Breast epithelium (tissue), 4 donors: ENCODE measurements at regions not wholly inside any gene's neighbourhood (a gene's known extent, or its start where the extent isn't known, plus 50 kb on each side); places are given as distances from the start of the nearest gene placed in this dataset.

ENCODE experiments used
- DNase-seq, 2 donors: peaks; one replicate each; pipeline ENCODE4 v3.0.0-alpha.2; 2019; ENCODE audit warnings: low spot score in 2 of 2
- H3K27ac ChIP-seq, 2 donors: fragments of 200-600 bp; sonication (generic) in 1 of 2; one replicate each; pipeline ENCODE4 v1.5.1; 2016 to 2019; ENCODE audit warnings: mild to moderate bottlenecking in 1 of 2
- H3K27me3 ChIP-seq, 2 donors: fragments of 200-600 bp; sonication (generic) in 1 of 2; one replicate each; pipeline versions ENCODE4 v1.5.1 to v1.6.0; 2017 to 2019; ENCODE audit warnings: control low read depth in 1 of 2, mild to moderate bottlenecking in 1 of 2
- H3K36me3 ChIP-seq: fragments of 200-600 bp; one replicate; pipeline ENCODE4 v1.5.1; 2019
- H3K4me1 ChIP-seq, 2 donors: fragments of 200-600 bp; sonication (generic); one replicate each; pipeline ENCODE4 v1.5.1; 2016 to 2019; ENCODE audit warnings: control low read depth in 1 of 2
- H3K4me3 ChIP-seq, 3 donors: fragments of 200-600 bp; sonication (generic); 1 replicate in 2 of 3; 2 replicates in 1 of 3; pipeline ENCODE4 v1.5.1; 2016 to 2019; ENCODE audit warnings: mild to moderate bottlenecking in 3 of 3, moderate library complexity in 2 of 3
- H3K9me3 ChIP-seq, 2 donors: fragments of 200-600 bp; sonication (generic) in 1 of 2; one replicate each; pipeline ENCODE4 v1.5.1; 2016 to 2019; ENCODE audit warnings: control low read depth in 1 of 2
- POLR2A ChIP-seq: fragments of 450-650 bp; IDR thresholded peaks from one replicate; pipeline ENCODE4 v1.6.1; 2016; ENCODE audit warnings: antibody characterized with exemption, mild to moderate bottlenecking, moderate library complexity
- POLR2AphosphoS5 ChIP-seq, 3 donors: sonication (generic); formaldehyde crosslinking; IDR thresholded peaks; one replicate each; pipeline ENCODE4 v1.6.1; 2017; ENCODE audit warnings: antibody characterized with exemption in 3 of 3
- intact Hi-C: fragments of 100-400 bp; cut with DNase I; formaldehyde crosslinking; loops from one replicate; pipeline ENCODE4 v1.15.1; 2023; ENCODE audit warnings: low total_unique reads
- TF ChIP-seq, protein P1 (sequence below), 3 donors: fragments of 450-650 bp; IDR thresholded peaks; one replicate each; pipeline ENCODE4 v1.5.1; 2016 to 2017; ENCODE audit warnings: antibody characterized with exemption in 3 of 3, mild to moderate bottlenecking in 3 of 3, moderate library complexity in 3 of 3

GRCh38 chr14:27945512-27945911, 821.1 kb upstream of the FOXG1 start:
- no peaks in the 10 kb centered on the region for H3K9me3 ChIP-seq
- H3K4me3 ChIP-seq = no peak overlapping the region
- no peak overlapping the region for H3K27ac ChIP-seq
- no peaks in the 10 kb centered on the region for H3K4me1 ChIP-seq
- intact Hi-C loops = no loop called here
- no peak for DNase-seq
- H3K36me3 ChIP-seq = no peaks in the 10 kb centered on the region
- no peaks in the 10 kb centered on the region for H3K27me3 ChIP-seq
- TF ChIP-seq, protein P1, sequence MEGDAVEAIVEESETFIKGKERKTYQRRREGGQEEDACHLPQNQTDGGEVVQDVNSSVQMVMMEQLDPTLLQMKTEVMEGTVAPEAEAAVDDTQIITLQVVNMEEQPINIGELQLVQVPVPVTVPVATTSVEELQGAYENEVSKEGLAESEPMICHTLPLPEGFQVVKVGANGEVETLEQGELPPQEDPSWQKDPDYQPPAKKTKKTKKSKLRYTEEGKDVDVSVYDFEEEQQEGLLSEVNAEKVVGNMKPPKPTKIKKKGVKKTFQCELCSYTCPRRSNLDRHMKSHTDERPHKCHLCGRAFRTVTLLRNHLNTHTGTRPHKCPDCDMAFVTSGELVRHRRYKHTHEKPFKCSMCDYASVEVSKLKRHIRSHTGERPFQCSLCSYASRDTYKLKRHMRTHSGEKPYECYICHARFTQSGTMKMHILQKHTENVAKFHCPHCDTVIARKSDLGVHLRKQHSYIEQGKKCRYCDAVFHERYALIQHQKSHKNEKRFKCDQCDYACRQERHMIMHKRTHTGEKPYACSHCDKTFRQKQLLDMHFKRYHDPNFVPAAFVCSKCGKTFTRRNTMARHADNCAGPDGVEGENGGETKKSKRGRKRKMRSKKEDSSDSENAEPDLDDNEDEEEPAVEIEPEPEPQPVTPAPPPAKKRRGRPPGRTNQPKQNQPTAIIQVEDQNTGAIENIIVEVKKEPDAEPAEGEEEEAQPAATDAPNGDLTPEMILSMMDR (IDR thresholded peaks at IDR 0.05) = no peak
- no peak for TF ChIP-seq POLR2AphosphoS5 (IDR thresholded peaks at IDR 0.05)

- H3K27me3 ChIP-seq = no peaks in the 10 kb centered on the region
- H3K36me3 ChIP-seq = no peaks in the 10 kb centered on the region
- intact Hi-C loops = no loop called here
- H3K4me3 ChIP-seq = no peak overlapping the region
- H3K27ac ChIP-seq = no peak overlapping the region
- TF ChIP-seq, protein P1 (IDR thresholded peaks at IDR 0.05) = no peak
- TF ChIP-seq POLR2A (no peak), POLR2AphosphoS5 (IDR thresholded peaks at IDR 0.05) (no peak)
- no peak for DNase-seq
- peaks cover 0 to 4% of the 10 kb centered on the region in 2 donors for H3K9me3 ChIP-seq
- no peaks in the 10 kb centered on the region for H3K4me1 ChIP-seq
These were observed 807.8 kb upstream of the FOXG1 start for GRCh38 chr14:27958757-27959156.

DNA sequence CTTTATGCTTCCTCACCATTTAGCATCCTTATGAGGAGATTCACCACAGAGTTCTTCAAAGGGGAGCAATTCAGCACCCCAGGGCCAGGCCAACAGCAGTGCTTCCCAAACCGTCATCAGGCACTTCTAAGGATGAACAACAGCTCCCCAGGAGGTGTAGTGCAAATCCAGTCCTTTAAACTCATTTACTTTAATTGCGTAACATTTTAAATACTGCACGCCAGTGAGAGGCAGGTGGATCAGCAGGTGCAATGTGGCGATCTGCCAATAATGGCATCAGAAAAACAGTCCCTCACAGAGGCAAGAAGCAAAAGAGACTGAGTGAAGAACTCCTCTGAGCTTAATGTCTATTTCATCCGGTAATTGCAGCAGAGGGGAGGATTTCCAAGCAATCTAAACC, 770.9 kb upstream of the FOXG1 start:
- no peak overlapping the region for H3K27ac ChIP-seq
- H3K4me3 ChIP-seq = no peak overlapping the region
- H3K36me3 ChIP-seq = no peaks in the 10 kb centered on the region
- no peaks in the 10 kb centered on the region for H3K4me1 ChIP-seq
- H3K9me3 ChIP-seq = peaks cover 0 to 6% of the 10 kb centered on the region in 2 donors
- intact Hi-C loops = no loop called here
- TF ChIP-seq POLR2AphosphoS5 (IDR thresholded peaks at IDR 0.05) = no peak
- TF ChIP-seq POLR2A = no peak
- TF ChIP-seq, protein P1 (IDR thresholded peaks at IDR 0.05) = no peak
- H3K27me3 ChIP-seq = no peaks in the 10 kb centered on the region
- DNase-seq = no peak

- H3K4me3 ChIP-seq = no peak overlapping the region
- intact Hi-C loops = no loop called here
These were observed 765.6 kb upstream of the FOXG1 start for GRCh38 chr14:28001002-28001401.

DNA sequence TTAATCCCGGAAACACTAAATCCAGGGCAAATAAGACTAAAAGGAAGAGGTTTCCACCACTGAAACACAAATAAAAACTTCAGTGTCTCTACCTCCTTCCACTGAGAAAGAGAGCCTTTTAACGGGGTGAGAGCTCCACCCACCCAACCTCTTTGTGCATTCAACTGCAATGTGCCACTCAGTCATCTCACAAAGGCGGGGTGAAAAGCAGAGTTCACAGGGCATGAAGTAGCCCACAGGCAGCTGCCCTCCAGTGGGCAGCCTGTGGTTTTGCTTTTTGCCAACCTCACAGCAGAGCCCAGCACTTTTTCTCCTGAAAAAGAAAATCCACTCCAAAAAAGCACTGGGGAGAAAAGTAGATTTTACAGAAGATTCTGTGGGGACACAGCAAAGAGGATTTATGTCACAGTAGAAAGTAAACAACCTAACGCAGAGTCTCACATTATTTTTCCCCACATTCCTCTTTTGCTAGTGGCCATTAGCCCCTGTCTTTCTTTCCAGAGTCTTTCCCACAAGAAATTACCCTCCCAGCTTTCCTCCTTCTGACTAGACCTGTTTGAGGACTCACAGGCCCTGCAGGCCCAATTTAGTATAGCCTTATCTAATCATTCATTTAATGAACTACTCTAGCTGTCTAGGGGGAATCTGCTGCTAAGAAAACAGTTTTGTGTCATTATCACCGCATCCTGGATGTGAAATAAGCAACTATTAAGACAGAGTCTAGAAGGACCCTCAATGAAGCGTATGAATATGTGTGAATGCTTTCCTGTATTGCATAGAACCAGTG, 753.8 kb upstream of the FOXG1 start:
- no peak overlapping the region for H3K4me3 ChIP-seq
- no peak overlapping the region for H3K27ac ChIP-seq
- intact Hi-C loops = no loop called here
- no peaks in the 10 kb centered on the region for H3K9me3 ChIP-seq
- H3K4me1 ChIP-seq = no peaks in the 10 kb centered on the region
- no peak for DNase-seq
- H3K27me3 ChIP-seq = no peaks in the 10 kb centered on the region
- TF ChIP-seq POLR2A = no peak
- TF ChIP-seq POLR2AphosphoS5 (IDR thresholded peaks at IDR 0.05) = no peak
- TF ChIP-seq, protein P1 (IDR thresholded peaks at IDR 0.05) = no peak
- H3K36me3 ChIP-seq = no peaks in the 10 kb centered on the region

More at GRCh38 chr14:28001002-28001401, 765.6 kb upstream of the FOXG1 start:
- Histone ChIP-seq H3K36me3 (no peaks in the 10 kb centered on the region), H3K4me1 (no peaks in the 10 kb centered on the region), H3K9me3 (peaks cover 0 to 24% of the 10 kb centered on the region in 2 donors), H3K27me3 (no peaks in the 10 kb centered on the region), H3K27ac (no peak overlapping the region)
- DNase-seq = no peak
- TF ChIP-seq POLR2A (no peak), POLR2AphosphoS5 (IDR thresholded peaks at IDR 0.05) (no peak)
- TF ChIP-seq, protein P1 (IDR thresholded peaks at IDR 0.05) = no peak
